ENCODE measurements at regions not wholly inside any gene's neighbourhood (a gene's known extent, or its start where the extent isn't known, plus 50 kb on each side); places are given as distances from the start of the nearest gene placed in this dataset.

DNA sequence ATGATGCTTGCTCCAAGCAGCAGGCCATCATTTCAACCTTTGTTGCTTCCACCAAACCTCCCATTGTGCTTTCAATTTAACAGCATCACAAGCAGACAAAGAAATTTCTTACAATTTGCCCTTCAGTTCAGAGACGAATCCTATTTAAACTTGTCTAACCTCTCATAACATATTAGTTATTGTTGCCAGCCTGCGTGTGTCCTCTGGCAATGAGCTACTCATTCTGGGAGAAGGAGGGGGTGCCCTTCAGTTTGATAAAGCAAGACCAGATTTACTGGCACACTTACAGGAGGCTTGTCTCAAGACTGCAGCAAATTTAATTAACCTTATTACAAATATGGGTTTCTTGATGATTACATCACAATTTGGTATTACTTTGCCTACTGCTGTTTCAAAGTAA, 203.6 kb upstream of the SOX5 start:
- H3K27ac ChIP-seq (ENCODE audit: extremely low read length, insufficient read depth, low read length) = no peak overlapping the region
- H4K20me1 ChIP-seq (ENCODE audit: insufficient read depth, low read length) = no peaks in the 10 kb centered on the region
- in situ Hi-C loops (cut with HindIII; ENCODE audit: extremely low pct_ligation_motif_present, low pct_unique_long_range_greater_than_20kb) = no loop called here
- no peak overlapping the region for H2AFZ ChIP-seq (ENCODE audit: low read length)
- intact Hi-C loops (cut with micrococcal nuclease; ENCODE audit: unreplicated experiment) = no loop called here
- DNase-seq (ENCODE audit: low spot score) (no peak), FAIRE-seq (no peak), ATAC-seq (no peak)
- H3K4me3 ChIP-seq (replicated peaks in 1 of 3; ENCODE audit: insufficient read depth in 1 of 3, low read depth in 2 of 3, low read length in 3 of 3) = no peak overlapping the region
- H3K4me2 ChIP-seq (ENCODE audit: low read depth, low read length) = no peak overlapping the region
- TF ChIP-seq ZBTB38 (CRISPR knock-in tag; IDR thresholded peaks at IDR 0.05) (no peak), POGZ (CRISPR knock-in tag; IDR thresholded peaks at IDR 0.05) (no peak), ZNF362 (CRISPR knock-in tag; IDR thresholded peaks at IDR 0.05; ENCODE audit: borderline replicate concordance) (no peak), SMC3 (IDR thresholded peaks at IDR 0.05; ENCODE audit: low read length) (no peak), ELF4 (CRISPR knock-in tag; IDR thresholded peaks at IDR 0.05; ENCODE audit: borderline replicate concordance) (no peak), ZNF563 (CRISPR knock-in tag; IDR thresholded peaks at IDR 0.05) (no peak), SUZ12 (IDR thresholded peaks at IDR 0.05; ENCODE audit: low read depth, low read length) (no peak), CREM (IDR thresholded peaks at IDR 0.05) (no peak), CREM (CRISPR knock-in tag; IDR thresholded peaks at IDR 0.05) (no peak), HOXA9 (CRISPR knock-in tag; IDR thresholded peaks at IDR 0.05; ENCODE audit: borderline replicate concordance) (no peak), GATA4 (IDR thresholded peaks at IDR 0.05; ENCODE audit: borderline replicate concordance, low read depth) (no peak), ZGPAT (CRISPR knock-in tag; IDR thresholded peaks at IDR 0.05) (no peak)
- no peaks in the 10 kb centered on the region for H3K27me3 ChIP-seq (ENCODE audit: control insufficient read depth in 1 of 2, insufficient read depth in 2 of 2, low read length in 2 of 2)
- ChIA-PET POLR2A (no interaction called here), CTCF (ENCODE audit: low intra/inter-chr PET ratio, low total read pairs) (no interaction called here)
- H3K79me2 ChIP-seq (ENCODE audit: insufficient read depth, low read length) = no peaks in the 10 kb centered on the region
- H3K9ac ChIP-seq (ENCODE audit: insufficient read depth, low read depth, low read length) = no peak overlapping the region
- H3K36me3 ChIP-seq (replicated peaks in 1 of 2; ENCODE audit: control insufficient read depth in 1 of 2, insufficient read depth in 2 of 2, low read length in 2 of 2) = no peaks in the 10 kb centered on the region
- 45% methylated on average over 2 of the region's 2 CpGs for WGBS (ENCODE audit: low lambda C conversion rate)
- no peaks in the 10 kb centered on the region for H3K4me1 ChIP-seq (ENCODE audit: insufficient read depth, low read length)
- BruUV-seq (replicated peaks) = no TSS peak
- no peaks in the 10 kb centered on the region for H3K9me3 ChIP-seq (ENCODE audit: low read length)

Data from HepG2 (cell line).